Tibial nerve (tissue), 4 donors: ENCODE measurements at regions not wholly inside any gene's neighbourhood (a gene's known extent, or its start where the extent isn't known, plus 50 kb on each side); places are given as distances from the start of the nearest gene placed in this dataset.

Source experiments
- DNase-seq, 2 donors: peaks; one replicate each; pipeline ENCODE4 v3.0.0-alpha.2; 2019; ENCODE audit warnings: low spot score in 2 of 2
- H3K27ac ChIP-seq, 4 donors: fragments of 200-600 bp; sonication (generic) in 3 of 4; one replicate each; pipeline ENCODE4 v1.5.1; 2017 to 2019; ENCODE audit warnings: mild to moderate bottlenecking in 1 of 4
- H3K27me3 ChIP-seq, 2 donors: fragments of 200-600 bp; sonication (generic) in 1 of 2; one replicate each; pipeline versions ENCODE4 v1.5.1 to v1.6.0; 2017 to 2019
- H3K36me3 ChIP-seq, 3 donors: fragments of 200-600 bp; sonication (generic); one replicate each; pipeline ENCODE4 v1.5.1; 2018 to 2019
- H3K4me1 ChIP-seq, 4 donors: fragments of 200-600 bp; sonication (generic) in 3 of 4; one replicate each; pipeline ENCODE4 v1.5.1; 2017 to 2019
- H3K4me3 ChIP-seq, 4 donors: fragments of 200-600 bp; sonication (generic) in 3 of 4; one replicate each; pipeline ENCODE4 v1.5.1; 2017 to 2019; ENCODE audit warnings: mild to moderate bottlenecking in 1 of 4, moderate library complexity in 1 of 4
- H3K9me3 ChIP-seq, 4 donors: fragments of 200-600 bp; sonication (generic) in 3 of 4; one replicate each; pipeline ENCODE4 v1.5.1; 2017 to 2019
- CTCF ChIP-seq, 5 experiments: fragments of 200-600 bp in 3 of 5; fragments of 450-650 bp in 2 of 5; sonication (generic) in 3 of 5; IDR thresholded peaks; one replicate each; pipeline ENCODE4 v1.5.1; 2016 to 2019; ENCODE audit warnings: antibody characterized with exemption in 5 of 5, mild to moderate bottlenecking in 3 of 5, moderate library complexity in 2 of 5
- EP300 ChIP-seq, 2 donors: sonication (generic); formaldehyde crosslinking; IDR thresholded peaks; one replicate each; pipeline ENCODE4 v1.6.1; 2017; ENCODE audit warnings: antibody characterized with exemption in 2 of 2, mild to moderate bottlenecking in 1 of 2
- POLR2A ChIP-seq, 2 donors: fragments of 450-650 bp; IDR thresholded peaks; one replicate each; pipeline ENCODE4 v1.6.1; 2017; ENCODE audit warnings: antibody characterized with exemption in 2 of 2, mild to moderate bottlenecking in 2 of 2, moderate library complexity in 2 of 2
- WGBS, 2 donors: methylation state at CpG; one replicate each; pipeline ENCODE4 v1.1.5; 2018; 5-methylcytosine and 5-hydroxymethylcytosine counted together

GRCh38 chr3:103685939-103686338 is 1251.1 kb downstream of the ZPLD1 start:
- H3K9me3 ChIP-seq, result peaks cover 0 to 10% (median 0%) of the 10 kb centered on the region in 4 donors
- H3K27ac ChIP-seq, result no peak overlapping the region
- H3K27me3 ChIP-seq, result no peaks in the 10 kb centered on the region
- no peak for TF ChIP-seq POLR2A (IDR thresholded peaks at IDR 0.05)
- no peak for TF ChIP-seq EP300 (IDR thresholded peaks at IDR 0.05)
- TF ChIP-seq CTCF (IDR thresholded peaks at IDR 0.05), result no peak
- peaks cover 0 to 8% (median 0%) of the 10 kb centered on the region in 4 donors for H3K4me1 ChIP-seq
- 50 to 51% methylated on average over 1 of the region's 1 CpG for WGBS, 2 donors
- no peak overlapping the region for H3K4me3 ChIP-seq
- H3K36me3 ChIP-seq, result no peaks in the 10 kb centered on the region
- no peak for DNase-seq

- no peaks in the 10 kb centered on the region for H3K36me3 ChIP-seq
- no peaks in the 10 kb centered on the region for H3K4me1 ChIP-seq
- H3K27me3 ChIP-seq, result no peaks in the 10 kb centered on the region
- peaks cover 0 to 13% (median 0%) of the 10 kb centered on the region in 4 donors for H3K9me3 ChIP-seq
- no peak for TF ChIP-seq CTCF (IDR thresholded peaks at IDR 0.05)
- TF ChIP-seq EP300 (IDR thresholded peaks at IDR 0.05), result no peak
- no peak for TF ChIP-seq POLR2A (IDR thresholded peaks at IDR 0.05)
- no peak for DNase-seq
- no peak overlapping the region for H3K27ac ChIP-seq
- H3K4me3 ChIP-seq, result no peak overlapping the region
Measured at GRCh38 chr3:103690536-103690935, 1255.7 kb downstream of the ZPLD1 start.

GRCh38 chr3:103693831-103694230 is 1259.0 kb downstream of the ZPLD1 start:
- Histone ChIP-seq H3K27ac (no peak overlapping the region), H3K27me3 (no peaks in the 10 kb centered on the region), H3K36me3 (no peaks in the 10 kb centered on the region), H3K4me3 (no peak overlapping the region), H3K9me3 (peaks cover 0 to 13% (median 0%) of the 10 kb centered on the region in 4 donors), H3K4me1 (no peaks in the 10 kb centered on the region)
- DNase-seq, result no peak
- WGBS, 2 donors, result 39 to 41% methylated on average over 2 of the region's 2 CpGs
- TF ChIP-seq POLR2A (IDR thresholded peaks at IDR 0.05) (no peak), EP300 (IDR thresholded peaks at IDR 0.05) (no peak), CTCF (IDR thresholded peaks at IDR 0.05) (no peak)

- no peak for DNase-seq
- 85 to 90% methylated on average over 1 of the region's 1 CpG for WGBS, 2 donors
- no peak overlapping the region for H3K27ac ChIP-seq
- H3K36me3 ChIP-seq, result no peaks in the 10 kb centered on the region
- no peak overlapping the region for H3K4me3 ChIP-seq
- no peaks in the 10 kb centered on the region for H3K27me3 ChIP-seq
- H3K4me1 ChIP-seq, result no peaks in the 10 kb centered on the region
- no peaks in the 10 kb centered on the region for H3K9me3 ChIP-seq
- no peak for TF ChIP-seq POLR2A (IDR thresholded peaks at IDR 0.05)
- TF ChIP-seq EP300 (IDR thresholded peaks at IDR 0.05), result no peak
- no peak for TF ChIP-seq CTCF (IDR thresholded peaks at IDR 0.05)
Measured at GRCh38 chr3:103698646-103699045, 1263.8 kb downstream of the ZPLD1 start.

- no peaks in the 10 kb centered on the region for H3K9me3 ChIP-seq
- 55 to 59% methylated on average over 3 of the region's 3 CpGs for WGBS, 2 donors
- H3K27ac ChIP-seq, result no peak overlapping the region
- H3K4me1 ChIP-seq, result no peaks in the 10 kb centered on the region
- no peaks in the 10 kb centered on the region for H3K36me3 ChIP-seq
- DNase-seq, result no peak
- TF ChIP-seq POLR2A (IDR thresholded peaks at IDR 0.05) (no peak), EP300 (IDR thresholded peaks at IDR 0.05) (no peak), CTCF (IDR thresholded peaks at IDR 0.05) (no peak)
- H3K27me3 ChIP-seq, result no peaks in the 10 kb centered on the region
- no peak overlapping the region for H3K4me3 ChIP-seq
Measured at GRCh38 chr3:103699228-103699627, 1264.4 kb downstream of the ZPLD1 start.
